SK-N-SH treated with all-trans-retinoic acid at 6 μM for 48 hours (cell line): ENCODE measurements at regions not wholly inside any gene's neighbourhood (a gene's known extent, or its start where the extent isn't known, plus 50 kb on each side); places are given as distances from the start of the nearest gene placed in this dataset.

ENCODE experiments used
- PATZ1 ChIP-seq: fragments of 250-450 bp; sonication (Bioruptor Pico); IDR thresholded peaks from 2 replicates; pipeline ENCODE4 v1.8.0; 2020; ENCODE audit warnings: mild to moderate bottlenecking, moderate library complexity, borderline replicate concordance
- PPARA ChIP-seq: fragments of 250-450 bp; sonication (Bioruptor Pico); IDR thresholded peaks from 2 replicates; pipeline ENCODE4 v1.5.0; 2020; ENCODE audit warnings: mild to moderate bottlenecking, borderline replicate concordance
- SNAI2 ChIP-seq: fragments of 250-450 bp; sonication (Bioruptor Pico); IDR thresholded peaks from 2 replicates; pipeline ENCODE4 v1.5.0; 2020; ENCODE audit warnings: mild to moderate bottlenecking, moderate library complexity
- ZFP3 ChIP-seq: fragments of 250-450 bp; sonication (Bioruptor Pico); IDR thresholded peaks from 2 replicates; pipeline ENCODE4 v1.5.0; 2020; ENCODE audit warnings: mild to moderate bottlenecking, moderate library complexity
- ZNF70 ChIP-seq: fragments of 450-650 bp; formaldehyde crosslinking; IDR thresholded peaks from 2 replicates; pipeline ENCODE4 v1.5.0; 2020; ENCODE audit warnings: mild to moderate bottlenecking, moderate library complexity
- TF ChIP-seq, protein P1 (sequence below): fragments of 250-450 bp; sonication (Bioruptor Pico); IDR thresholded peaks from 2 replicates; pipeline ENCODE4 v1.8.0; 2021; ENCODE audit warnings: low read depth, mild to moderate bottlenecking, moderate library complexity, borderline replicate concordance
- TF ChIP-seq, protein P2 (sequence below): fragments of 250-450 bp; sonication (Bioruptor Pico); IDR thresholded peaks from 2 replicates; pipeline ENCODE4 v1.5.1; 2021; ENCODE audit warnings: mild to moderate bottlenecking, moderate library complexity

DNA sequence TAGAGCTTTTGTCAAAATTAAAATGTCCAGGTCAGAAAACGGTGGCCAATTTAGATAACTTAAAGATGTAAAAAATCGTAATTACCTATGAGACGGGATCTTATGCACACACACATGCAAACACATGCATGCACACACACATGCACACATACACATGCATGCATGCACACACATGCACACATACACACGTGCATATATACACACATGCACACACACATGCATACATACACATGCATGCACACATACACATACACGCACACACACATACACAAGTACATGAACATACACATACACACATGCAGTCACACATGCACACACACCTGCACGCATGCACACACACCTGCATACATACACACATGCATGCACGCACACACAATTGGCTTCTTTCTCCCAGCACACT is 362.0 kb downstream of the IRX1 start:
- TF ChIP-seq ZFP3 (CRISPR knock-in tag), result no peak
- no peak for TF ChIP-seq SNAI2
- TF ChIP-seq PATZ1 (CRISPR knock-in tag), result no peak
- no peak for TF ChIP-seq ZNF70 (CRISPR knock-in tag)
- TF ChIP-seq, protein P1, sequence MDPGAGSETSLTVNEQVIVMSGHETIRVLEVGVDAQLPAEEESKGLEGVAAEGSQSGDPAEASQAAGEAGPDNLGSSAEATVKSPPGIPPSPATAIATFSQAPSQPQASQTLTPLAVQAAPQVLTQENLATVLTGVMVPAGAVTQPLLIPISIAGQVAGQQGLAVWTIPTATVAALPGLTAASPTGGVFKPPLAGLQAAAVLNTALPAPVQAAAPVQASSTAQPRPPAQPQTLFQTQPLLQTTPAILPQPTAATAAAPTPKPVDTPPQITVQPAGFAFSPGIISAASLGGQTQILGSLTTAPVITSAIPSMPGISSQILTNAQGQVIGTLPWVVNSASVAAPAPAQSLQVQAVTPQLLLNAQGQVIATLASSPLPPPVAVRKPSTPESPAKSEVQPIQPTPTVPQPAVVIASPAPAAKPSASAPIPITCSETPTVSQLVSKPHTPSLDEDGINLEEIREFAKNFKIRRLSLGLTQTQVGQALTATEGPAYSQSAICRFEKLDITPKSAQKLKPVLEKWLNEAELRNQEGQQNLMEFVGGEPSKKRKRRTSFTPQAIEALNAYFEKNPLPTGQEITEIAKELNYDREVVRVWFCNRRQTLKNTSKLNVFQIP (CRISPR knock-in tag), result no peak
- TF ChIP-seq, protein P2, sequence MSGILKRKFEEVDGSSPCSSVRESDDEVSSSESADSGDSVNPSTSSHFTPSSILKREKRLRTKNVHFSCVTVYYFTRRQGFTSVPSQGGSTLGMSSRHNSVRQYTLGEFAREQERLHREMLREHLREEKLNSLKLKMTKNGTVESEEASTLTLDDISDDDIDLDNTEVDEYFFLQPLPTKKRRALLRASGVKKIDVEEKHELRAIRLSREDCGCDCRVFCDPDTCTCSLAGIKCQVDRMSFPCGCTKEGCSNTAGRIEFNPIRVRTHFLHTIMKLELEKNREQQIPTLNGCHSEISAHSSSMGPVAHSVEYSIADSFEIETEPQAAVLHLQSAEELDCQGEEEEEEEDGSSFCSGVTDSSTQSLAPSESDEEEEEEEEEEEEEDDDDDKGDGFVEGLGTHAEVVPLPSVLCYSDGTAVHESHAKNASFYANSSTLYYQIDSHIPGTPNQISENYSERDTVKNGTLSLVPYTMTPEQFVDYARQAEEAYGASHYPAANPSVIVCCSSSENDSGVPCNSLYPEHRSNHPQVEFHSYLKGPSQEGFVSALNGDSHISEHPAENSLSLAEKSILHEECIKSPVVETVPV (CRISPR knock-in tag), result no peak
- TF ChIP-seq PPARA (CRISPR knock-in tag), result no peak
